SU-DHL-6 (cell line): ENCODE measurements at regions not wholly inside any gene's neighbourhood (a gene's known extent, or its start where the extent isn't known, plus 50 kb on each side); places are given as distances from the start of the nearest gene placed in this dataset.

Source experiments
- H2AFZ ChIP-seq: fragments of 200-600 bp; sonication (generic); 2 replicates; pipeline ENCODE4 v1.6.1; 2014; ENCODE audit warnings: low read depth, mild to moderate bottlenecking, moderate library complexity, mixed read lengths, antibody characterized with exemption, low read length; ENCODE audit not compliant: severe bottlenecking
- H3F3A ChIP-seq: fragments of 200-600 bp; shearing (Covaris generic); 2 replicates; pipeline ENCODE4 v1.6.0; 2016; ENCODE audit warnings: antibody characterized with exemption, mild to moderate bottlenecking; ENCODE audit not compliant: insufficient read depth
- H3K27ac ChIP-seq: fragments of 200-600 bp; sonication (generic); 2 replicates; pipeline ENCODE4 v1.5.1; 2016; ENCODE audit warnings: low read depth, mild to moderate bottlenecking, low read length, moderate library complexity, mixed read lengths
- H3K27me3 ChIP-seq: fragments of 200-600 bp; sonication (generic), shearing (Covaris generic); 2 replicates; pipeline ENCODE4 v1.6.0; 2014; ENCODE audit warnings: mild to moderate bottlenecking, low read length
- H3K36me3 ChIP-seq: fragments of 200-600 bp; sonication (generic); 2 replicates; pipeline ENCODE4 v1.6.1; 2014; ENCODE audit warnings: mild to moderate bottlenecking, low read length, mixed read lengths
- H3K4me2 ChIP-seq: fragments of 300-600, 200-600 bp; shearing (Covaris generic), sonication (generic); 2 replicates; pipeline ENCODE4 v1.6.0; 2014; ENCODE audit warnings: low read length, low read depth, mild to moderate bottlenecking; ENCODE audit not compliant: poor library complexity, severe bottlenecking
- H3K4me3 ChIP-seq: fragments of 200-600 bp; sonication (generic); 2 replicates; pipeline ENCODE4 v1.5.1; 2014; ENCODE audit warnings: antibody characterized with exemption, low read length, mild to moderate bottlenecking, mixed read lengths; ENCODE audit not compliant: insufficient read depth, poor library complexity, severe bottlenecking
- H3K79me2 ChIP-seq: fragments of 200-600 bp; sonication (generic); 2 replicates; pipeline ENCODE4 v1.6.1; 2014; ENCODE audit warnings: mild to moderate bottlenecking, low read length, moderate library complexity; ENCODE audit not compliant: insufficient read depth
- H3K9ac ChIP-seq: fragments of 200-600 bp; sonication (generic); 2 replicates; pipeline ENCODE4 v1.7.0; 2014; ENCODE audit warnings: mild to moderate bottlenecking, low read length
- H3K9me2 ChIP-seq: fragments of 200-600 bp; sonication (generic); replicated peaks from 2 replicates; pipeline ENCODE4 v1.6.1; 2014; ENCODE audit warnings: low read length; ENCODE audit not compliant: insufficient read depth
- H3K9me3 ChIP-seq: fragments of 200-600 bp; sonication (generic); 2 replicates; pipeline ENCODE4 v1.6.1; 2014; ENCODE audit warnings: low read length, mixed read lengths; ENCODE audit not compliant: insufficient read depth
- H4K20me1 ChIP-seq: fragments of 200-600 bp; sonication (generic); 2 replicates; pipeline ENCODE4 v1.6.1; 2014; ENCODE audit warnings: low read depth, mild to moderate bottlenecking, antibody characterized with exemption, low read length, moderate library complexity, mixed read lengths
- EZH2phosphoT487 ChIP-seq: fragments of 200-600 bp; sonication (generic), shearing (Covaris generic); conservative IDR thresholded peaks from 2 replicates; pipeline ENCODE4 v1.6.1; 2018; ENCODE audit warnings: mild to moderate bottlenecking, antibody characterized with exemption, low read length, moderate library complexity, mixed read lengths
- TF ChIP-seq, protein P1 (sequence below): fragments of 200-600 bp; sonication (generic); IDR thresholded peaks from one replicate; pipeline ENCODE4 v1.5.1; 2017; ENCODE audit warnings: antibody characterized with exemption, mild to moderate bottlenecking, low read length, moderate library complexity; ENCODE audit not compliant: insufficient read depth, poor library complexity, severe bottlenecking

DNA sequence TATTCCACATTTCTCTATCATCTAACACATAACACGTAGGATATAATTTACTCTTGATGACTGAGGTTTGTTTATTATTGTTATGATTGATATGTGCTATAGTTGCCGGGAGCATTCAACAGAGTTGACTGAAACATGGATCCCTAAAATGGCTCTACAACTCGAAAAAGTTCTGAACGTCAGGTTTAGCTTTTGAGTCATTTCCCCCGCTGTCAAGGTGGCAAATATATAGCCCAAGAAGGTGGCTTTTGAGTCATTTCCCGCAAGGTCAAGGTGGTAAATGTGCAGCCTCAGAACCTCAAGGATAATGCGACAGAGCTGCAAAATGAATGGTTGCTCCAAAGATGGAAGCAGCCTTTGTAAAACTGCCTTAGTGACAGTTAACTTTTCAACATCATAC is 104.0 kb downstream of the NIBAN1 start:
- no peak for TF ChIP-seq EZH2phosphoT487
- TF ChIP-seq, protein P1, sequence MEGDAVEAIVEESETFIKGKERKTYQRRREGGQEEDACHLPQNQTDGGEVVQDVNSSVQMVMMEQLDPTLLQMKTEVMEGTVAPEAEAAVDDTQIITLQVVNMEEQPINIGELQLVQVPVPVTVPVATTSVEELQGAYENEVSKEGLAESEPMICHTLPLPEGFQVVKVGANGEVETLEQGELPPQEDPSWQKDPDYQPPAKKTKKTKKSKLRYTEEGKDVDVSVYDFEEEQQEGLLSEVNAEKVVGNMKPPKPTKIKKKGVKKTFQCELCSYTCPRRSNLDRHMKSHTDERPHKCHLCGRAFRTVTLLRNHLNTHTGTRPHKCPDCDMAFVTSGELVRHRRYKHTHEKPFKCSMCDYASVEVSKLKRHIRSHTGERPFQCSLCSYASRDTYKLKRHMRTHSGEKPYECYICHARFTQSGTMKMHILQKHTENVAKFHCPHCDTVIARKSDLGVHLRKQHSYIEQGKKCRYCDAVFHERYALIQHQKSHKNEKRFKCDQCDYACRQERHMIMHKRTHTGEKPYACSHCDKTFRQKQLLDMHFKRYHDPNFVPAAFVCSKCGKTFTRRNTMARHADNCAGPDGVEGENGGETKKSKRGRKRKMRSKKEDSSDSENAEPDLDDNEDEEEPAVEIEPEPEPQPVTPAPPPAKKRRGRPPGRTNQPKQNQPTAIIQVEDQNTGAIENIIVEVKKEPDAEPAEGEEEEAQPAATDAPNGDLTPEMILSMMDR = no peak
- no peak overlapping the region for H3K4me3 ChIP-seq
- H4K20me1 ChIP-seq = no peaks in the 10 kb centered on the region
- no peak overlapping the region for H3K9ac ChIP-seq
- H2AFZ ChIP-seq = no peak overlapping the region
- H3K36me3 ChIP-seq = no peaks in the 10 kb centered on the region
- H3K27ac ChIP-seq = no peak overlapping the region
- H3K79me2 ChIP-seq = no peaks in the 10 kb centered on the region
- no peaks in the 10 kb centered on the region for H3K9me3 ChIP-seq
- no peaks in the 10 kb centered on the region for H3K27me3 ChIP-seq
- H3K4me2 ChIP-seq = no peak overlapping the region
- H3K9me2 ChIP-seq = no peaks in the 10 kb centered on the region
- no peaks in the 10 kb centered on the region for H3F3A ChIP-seq

DNA sequence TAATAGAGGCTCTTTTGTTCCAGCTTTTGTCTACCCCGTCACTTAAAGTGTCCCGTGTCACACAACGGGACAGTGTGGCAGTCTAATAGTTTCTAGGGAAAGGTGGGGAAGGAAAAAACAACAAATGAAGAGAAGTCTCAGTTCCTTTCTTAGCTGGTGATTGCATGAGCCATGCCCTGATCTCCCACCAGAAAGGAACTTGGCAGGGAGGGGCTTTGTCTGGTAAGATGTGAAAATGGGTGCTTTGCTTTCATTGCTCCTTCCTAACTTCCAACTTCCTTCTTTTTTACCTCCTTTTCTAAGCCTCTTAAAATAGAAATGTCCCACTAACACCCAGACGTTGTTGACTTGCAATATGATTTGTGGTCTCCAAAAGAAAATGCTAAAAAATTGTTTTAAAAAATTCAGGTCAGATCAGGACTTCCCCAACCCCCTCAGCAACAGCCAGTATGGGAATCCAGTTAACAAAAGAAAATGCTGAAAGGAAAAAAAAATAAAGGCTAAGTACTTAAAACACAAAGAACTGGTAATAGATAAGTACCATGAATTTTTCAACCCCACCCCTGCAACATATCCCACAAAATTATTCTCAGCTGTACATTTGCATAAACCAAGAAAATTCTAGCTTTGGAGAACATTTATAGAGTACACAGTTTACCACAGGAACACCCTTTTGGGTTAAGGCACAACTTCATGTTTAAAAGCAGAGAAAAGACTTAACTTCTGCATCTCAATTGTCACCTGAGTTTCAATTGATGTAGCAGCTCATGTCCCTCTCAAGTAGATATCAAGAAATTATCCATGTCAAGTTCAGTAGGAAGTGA is 106.2 kb downstream of the NIBAN1 start:
- no peaks in the 10 kb centered on the region for H3K36me3 ChIP-seq
- no peaks in the 10 kb centered on the region for H3K79me2 ChIP-seq
- no peak overlapping the region for H2AFZ ChIP-seq
- no peaks in the 10 kb centered on the region for H3F3A ChIP-seq
- H3K4me2 ChIP-seq = no peak overlapping the region
- no peaks in the 10 kb centered on the region for H3K9me2 ChIP-seq
- H3K9me3 ChIP-seq = no peaks in the 10 kb centered on the region
- TF ChIP-seq, protein P1 = no peak
- no peak for TF ChIP-seq EZH2phosphoT487
- H4K20me1 ChIP-seq = no peaks in the 10 kb centered on the region
- no peak overlapping the region for H3K27ac ChIP-seq
- H3K4me3 ChIP-seq = no peak overlapping the region
- no peak overlapping the region for H3K9ac ChIP-seq
- H3K27me3 ChIP-seq = no peaks in the 10 kb centered on the region

DNA sequence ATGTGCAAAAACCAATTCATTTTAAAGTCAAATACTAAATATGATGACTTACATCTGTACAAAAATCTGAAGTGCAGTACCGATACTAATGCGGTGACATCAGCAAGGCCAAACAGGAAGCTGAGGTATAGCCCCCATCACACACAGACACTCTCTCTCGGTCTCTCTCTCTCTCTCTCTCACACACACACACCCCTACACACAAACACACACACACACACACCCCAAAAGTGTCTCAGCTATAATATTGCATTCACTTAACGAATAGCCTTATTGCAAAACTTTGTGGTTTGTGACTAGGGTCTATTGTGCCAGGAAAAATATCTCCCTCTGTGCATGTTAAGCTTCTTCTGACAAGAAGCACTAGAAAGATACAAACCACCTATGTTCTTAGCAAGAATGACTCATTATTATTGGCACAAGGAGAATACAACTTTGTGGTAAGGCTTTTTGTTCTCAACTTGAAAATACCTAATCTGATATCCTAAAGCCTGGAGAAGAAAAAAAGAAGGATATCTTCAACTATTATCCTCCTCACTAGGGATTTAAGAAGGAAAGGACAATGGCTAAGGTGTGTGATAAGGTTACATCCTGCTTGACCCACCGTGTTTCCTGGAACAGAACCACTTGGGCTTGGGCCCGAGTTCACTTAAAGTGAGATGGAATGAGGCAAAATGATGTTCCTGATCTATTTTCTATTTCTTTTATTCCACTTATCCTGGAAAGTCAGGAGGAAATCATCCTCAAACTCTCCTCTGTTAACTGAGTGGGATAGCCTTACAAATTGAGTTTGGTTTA is 107.1 kb downstream of the NIBAN1 start:
- H3K9me3 ChIP-seq = no peaks in the 10 kb centered on the region
- H3F3A ChIP-seq = no peaks in the 10 kb centered on the region
- H2AFZ ChIP-seq = no peak overlapping the region
- no peak overlapping the region for H3K4me3 ChIP-seq
- H3K9me2 ChIP-seq = no peaks in the 10 kb centered on the region
- H3K36me3 ChIP-seq = no peaks in the 10 kb centered on the region
- no peaks in the 10 kb centered on the region for H4K20me1 ChIP-seq
- no peak overlapping the region for H3K9ac ChIP-seq
- H3K27ac ChIP-seq = no peak overlapping the region
- H3K27me3 ChIP-seq = no peaks in the 10 kb centered on the region
- TF ChIP-seq EZH2phosphoT487 = no peak
- TF ChIP-seq, protein P1 = no peak
- H3K4me2 ChIP-seq = no peak overlapping the region
- no peaks in the 10 kb centered on the region for H3K79me2 ChIP-seq
